Endometrial microvascular endothelial cells (primary cell): ENCODE measurements at regions not wholly inside any gene's neighbourhood (a gene's known extent, or its start where the extent isn't known, plus 50 kb on each side); places are given as distances from the start of the nearest gene placed in this dataset.

Experiments used
- in situ Hi-C: cut with HindIII; loops from 2 replicates; pipeline ENCODE4 v1.10.0; 2017; ENCODE audit warnings: low sequenced_read_pairs, low pct_unique_long_range_greater_than_20kb; ENCODE audit errors: inconsistent ontology term

GRCh38 chr7:25313526-25313925, 85.2 kb upstream of the NPVF start:
- in situ Hi-C loops: no loop called here

GRCh38 chr7:25314094-25314730, 85.9 kb upstream of the NPVF start:
- in situ Hi-C loops: no loop called here

DNA sequence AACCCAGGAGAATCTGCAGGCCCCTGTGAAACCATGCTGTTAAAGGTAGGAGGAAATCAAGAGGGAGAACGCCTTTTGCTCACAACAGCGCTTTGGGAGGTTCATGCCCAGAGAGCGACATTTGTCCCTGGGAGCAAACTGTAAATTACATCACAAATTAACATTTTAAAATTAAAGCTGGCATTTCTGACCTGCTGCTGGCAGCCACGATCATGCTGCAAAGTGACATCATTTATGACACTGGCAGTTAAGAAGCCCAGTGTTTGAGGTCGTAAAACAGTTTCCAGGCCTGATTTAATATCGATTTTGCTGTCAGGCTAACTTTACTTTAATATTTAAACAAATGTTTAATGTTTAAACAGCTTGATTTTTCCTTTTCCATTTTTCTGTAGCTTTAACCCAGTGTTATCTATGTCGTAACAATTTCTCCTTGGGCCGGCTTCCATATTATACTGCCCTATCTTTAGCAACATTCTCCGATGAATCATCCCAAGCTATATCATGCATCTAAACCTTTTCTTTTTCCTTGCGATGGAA, 86.5 kb upstream of the NPVF start:
- in situ Hi-C loops: no loop called here

DNA sequence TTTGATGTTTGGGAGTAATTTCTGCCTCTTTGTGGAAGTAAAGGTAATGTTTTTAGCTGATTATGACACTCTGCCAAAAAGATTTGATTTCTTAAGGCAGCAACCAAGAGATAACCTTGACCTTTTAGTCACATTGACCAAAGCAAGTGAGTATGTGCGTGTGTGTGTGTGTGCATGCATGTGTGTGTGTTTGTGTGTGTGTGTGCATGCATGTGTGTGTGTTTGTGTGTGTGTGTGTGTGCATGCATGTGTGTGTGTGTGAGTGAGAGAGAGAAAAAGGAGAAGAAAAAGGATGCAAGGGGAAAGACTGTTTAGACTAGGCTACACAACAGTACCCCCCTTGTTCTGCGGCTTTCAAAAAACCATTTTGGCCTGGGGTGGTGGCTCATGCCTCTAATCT, 88.1 kb upstream of the NPVF start:
- in situ Hi-C loops: no loop called here

DNA sequence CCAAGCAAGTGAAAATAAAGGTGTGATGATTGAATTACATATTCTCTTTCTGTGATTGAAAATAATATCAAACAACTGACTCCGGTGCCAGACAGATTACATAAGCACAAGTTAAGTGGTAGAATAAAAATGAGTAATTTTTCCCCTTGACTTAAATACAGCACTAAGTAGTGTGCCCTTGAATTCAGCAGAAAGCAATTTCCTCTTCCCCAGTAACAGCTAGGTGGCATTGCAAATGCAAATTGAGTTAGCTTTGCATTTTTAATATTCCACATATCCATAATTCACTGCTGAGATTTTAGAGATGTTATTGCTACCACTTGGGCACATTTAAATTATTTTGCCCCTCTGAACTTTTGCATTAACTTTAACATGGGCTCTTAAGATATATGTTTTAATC, 89.8 kb upstream of the NPVF start:
- in situ Hi-C loops: no loop called here

DNA sequence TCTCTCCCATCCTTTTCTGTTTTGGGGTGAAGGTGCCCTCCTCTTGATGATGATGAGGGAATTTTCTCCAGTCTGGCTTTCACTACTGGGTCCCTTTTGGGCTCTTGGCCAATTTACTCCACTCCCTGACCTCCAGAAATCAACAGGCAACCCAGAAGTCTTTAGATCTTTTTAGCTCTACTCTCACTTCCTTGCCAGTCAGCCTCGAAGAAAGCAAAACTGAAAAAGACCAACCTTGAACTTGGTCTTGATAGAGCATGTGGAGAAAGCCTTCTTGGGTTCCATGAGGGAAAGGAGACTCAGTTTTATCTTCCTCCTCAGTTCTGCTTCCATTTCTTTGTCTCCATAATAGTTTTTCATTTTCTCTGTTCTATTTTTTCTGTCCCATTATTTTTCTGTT, 91.4 kb upstream of the NPVF start:
- in situ Hi-C loops: no loop called here

- in situ Hi-C loops: no loop called here
These were observed 92.5 kb upstream of the NPVF start for GRCh38 chr7:25320791-25321190.

DNA sequence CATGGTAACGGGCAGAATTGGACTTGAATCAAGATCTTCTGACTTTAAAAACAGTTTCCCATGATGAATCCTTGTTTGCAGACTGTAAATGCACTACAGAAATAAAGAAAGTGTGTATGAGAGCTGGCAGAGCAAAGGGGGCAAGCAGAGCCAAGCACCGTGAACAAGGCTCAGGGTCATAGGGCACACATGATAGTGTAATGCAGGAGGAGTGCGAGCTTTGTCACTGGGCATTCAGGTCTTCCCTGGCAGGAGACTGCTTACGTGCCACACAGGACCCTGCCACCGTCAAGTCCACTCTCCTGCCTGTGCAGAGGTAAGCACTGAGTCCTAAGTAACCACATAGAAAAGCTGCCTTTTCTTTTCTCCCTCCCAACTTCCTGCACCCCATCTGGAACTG, 93.1 kb upstream of the NPVF start:
- in situ Hi-C loops: no loop called here

DNA sequence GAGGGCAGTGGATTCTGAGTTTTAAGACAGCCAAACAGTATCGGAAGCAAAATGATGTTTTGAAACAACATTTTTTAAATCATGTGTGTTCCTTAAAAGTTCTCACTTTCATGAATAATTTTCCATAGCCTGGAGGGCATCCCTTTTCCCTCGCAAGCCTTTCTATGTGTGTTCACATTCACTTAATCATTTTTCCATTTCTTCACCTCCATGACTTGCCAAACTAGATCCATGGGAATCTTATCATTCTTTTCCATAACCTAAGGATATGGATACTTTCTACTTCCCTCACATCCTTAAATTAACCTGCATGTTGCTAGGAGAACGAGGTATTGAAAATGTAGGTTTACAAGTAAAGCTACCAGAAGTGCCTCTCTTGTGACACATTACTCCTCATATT, 94.2 kb upstream of the NPVF start:
- in situ Hi-C loops: no loop called here

- in situ Hi-C loops: no loop called here
These were observed 97.0 kb upstream of the NPVF start for GRCh38 chr7:25325186-25325757.

DNA sequence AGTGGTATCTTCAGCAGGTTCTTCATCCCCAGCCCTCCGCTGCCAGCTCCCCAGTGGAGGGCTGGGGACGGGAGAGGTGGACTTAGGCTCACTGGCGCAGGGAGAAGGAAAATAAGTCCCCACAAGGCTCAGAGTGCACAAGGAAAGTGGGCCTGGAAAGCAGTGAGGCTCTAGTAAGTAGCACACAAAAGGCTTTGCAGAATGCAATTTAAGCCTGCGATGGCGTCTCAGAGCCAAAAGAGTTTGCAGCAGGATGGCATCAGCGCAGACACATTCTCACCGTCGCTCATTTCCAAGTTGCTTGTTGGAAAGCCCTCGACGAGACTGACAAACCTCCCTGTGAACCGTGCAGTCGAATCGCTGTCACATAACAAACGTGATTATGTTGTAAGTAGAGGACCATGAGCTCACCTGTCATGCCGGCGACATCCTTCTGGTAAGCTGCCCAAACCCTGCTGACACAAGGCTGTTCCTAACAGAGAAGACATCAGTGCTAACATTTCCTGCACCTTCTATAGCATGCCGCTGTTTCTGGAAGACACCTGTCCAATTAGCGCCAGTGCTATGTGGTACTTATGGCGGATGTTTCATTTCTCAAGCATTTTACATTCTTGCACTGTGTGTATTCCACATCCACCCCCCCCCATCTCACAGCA, 98.3 kb upstream of the NPVF start:
- in situ Hi-C loops: no loop called here

DNA sequence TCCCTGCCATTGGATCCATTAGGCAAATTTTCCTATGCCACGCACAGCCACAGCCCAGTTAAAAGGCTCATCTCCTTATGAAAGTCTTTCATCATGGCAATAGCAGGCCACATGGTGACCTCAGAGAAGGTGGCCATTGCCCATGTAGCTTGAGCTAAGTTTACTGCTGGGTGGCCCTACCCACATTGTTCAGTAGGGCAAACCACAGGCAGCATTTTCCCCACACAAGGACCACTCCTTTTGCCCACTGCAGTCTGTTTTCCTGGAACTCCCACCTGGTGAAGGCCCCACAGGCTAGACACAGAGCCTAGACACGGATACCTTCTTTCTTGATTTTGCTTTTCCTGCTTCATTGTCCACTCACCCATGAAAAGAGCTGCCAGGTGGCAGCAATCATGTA, 101.5 kb upstream of the NPVF start:
- in situ Hi-C loops: no loop called here

- in situ Hi-C loops: no loop called here
These were observed 105.1 kb upstream of the NPVF start for GRCh38 chr7:25333296-25333928.

DNA sequence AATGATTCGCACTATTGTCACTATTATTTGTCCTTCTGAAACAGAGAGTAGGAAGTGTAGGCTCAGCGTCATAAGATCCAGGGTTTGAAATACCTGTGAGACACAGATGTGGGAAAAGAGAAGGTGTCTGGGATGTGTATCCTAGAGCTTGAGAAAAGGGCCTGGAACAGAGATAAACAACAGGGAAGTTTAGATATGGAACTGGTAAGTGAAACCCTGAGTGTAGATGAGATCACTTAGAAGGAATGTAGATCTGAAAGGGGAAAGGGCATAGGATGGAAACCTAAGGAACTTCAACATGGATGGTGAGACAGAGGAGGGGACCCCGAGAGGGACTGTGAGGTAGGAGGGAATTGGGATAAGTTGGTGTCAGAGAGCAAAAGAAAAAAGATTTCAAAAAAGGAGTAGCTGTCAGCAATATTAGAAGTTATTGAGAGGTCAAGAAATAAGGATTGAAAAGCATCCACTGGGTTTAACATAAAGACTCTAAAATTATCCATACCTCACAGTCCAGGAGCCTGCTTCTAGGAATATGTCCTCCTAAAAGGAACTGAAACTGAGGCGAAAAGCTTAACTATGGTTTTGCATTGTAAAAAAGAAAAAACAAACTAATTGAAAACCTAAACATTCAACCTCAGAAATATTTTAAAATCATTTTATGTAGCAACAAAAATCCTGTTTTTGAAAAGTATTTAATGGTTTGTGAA, 119.2 kb upstream of the NPVF start:
- in situ Hi-C loops: no loop called here

- in situ Hi-C loops: no loop called here
These were observed 119.8 kb upstream of the NPVF start for GRCh38 chr7:25348104-25348503.

- in situ Hi-C loops: no loop called here
These were observed 121.2 kb upstream of the NPVF start for GRCh38 chr7:25349283-25350017.

DNA sequence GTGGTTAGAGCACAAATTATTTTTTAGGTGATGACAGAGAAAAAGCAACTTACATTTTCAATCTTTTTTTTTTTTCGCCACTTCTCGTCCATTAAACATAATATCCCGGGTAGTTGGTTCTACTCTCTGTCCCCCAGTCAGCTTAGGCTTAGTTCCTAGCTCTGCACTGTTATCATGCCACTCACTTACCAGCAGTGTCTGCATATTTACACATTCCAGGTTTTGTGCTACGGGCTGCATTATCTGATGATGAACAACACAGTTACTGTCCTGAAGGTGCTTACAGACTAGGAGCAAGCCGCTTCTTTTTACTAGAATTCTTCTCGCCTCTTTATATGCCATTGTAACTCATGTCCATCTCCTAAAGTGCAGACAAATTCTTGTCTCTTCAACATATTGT, 121.8 kb upstream of the NPVF start:
- in situ Hi-C loops: no loop called here

- in situ Hi-C loops: no loop called here
These were observed 123.5 kb upstream of the NPVF start for GRCh38 chr7:25351761-25352160.

DNA sequence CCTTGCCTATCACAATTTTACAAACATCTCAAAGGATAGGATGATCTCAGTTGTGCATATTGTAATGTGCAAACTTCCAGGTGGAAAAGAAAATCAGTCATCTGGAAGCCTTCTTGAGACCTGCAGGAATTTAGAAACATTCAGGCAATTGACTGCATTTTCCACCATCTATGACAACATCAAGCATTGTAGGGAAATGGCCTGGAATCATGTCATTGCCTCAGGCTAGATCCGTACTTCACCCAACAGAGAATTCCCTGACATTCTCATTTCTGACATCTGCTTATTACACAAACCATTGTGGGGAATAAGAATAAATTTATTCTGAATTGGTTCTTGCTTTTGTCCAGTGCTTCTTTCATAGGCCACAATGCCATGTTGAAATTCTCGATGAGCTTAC, 124.9 kb upstream of the NPVF start:
- in situ Hi-C loops: no loop called here
